HG02852 (cell line): ENCODE measurements at regions not wholly inside any gene's neighbourhood (a gene's known extent, or its start where the extent isn't known, plus 50 kb on each side); places are given as distances from the start of the nearest gene placed in this dataset.
"Not testable (repeated sequence)": the region's sequence is repeated elsewhere in the genome, so short reads cannot be mapped to it uniquely, and the experiment has no call there.

Source experiments
- ATAC-seq: cut with Tn5 transposase; IDR thresholded peaks from one replicate; pipeline ENCODE4 v1.9.1; 2021; ENCODE audit warnings: mild to moderate bottlenecking, moderate library complexity; ENCODE audit not compliant: unreplicated experiment

DNA sequence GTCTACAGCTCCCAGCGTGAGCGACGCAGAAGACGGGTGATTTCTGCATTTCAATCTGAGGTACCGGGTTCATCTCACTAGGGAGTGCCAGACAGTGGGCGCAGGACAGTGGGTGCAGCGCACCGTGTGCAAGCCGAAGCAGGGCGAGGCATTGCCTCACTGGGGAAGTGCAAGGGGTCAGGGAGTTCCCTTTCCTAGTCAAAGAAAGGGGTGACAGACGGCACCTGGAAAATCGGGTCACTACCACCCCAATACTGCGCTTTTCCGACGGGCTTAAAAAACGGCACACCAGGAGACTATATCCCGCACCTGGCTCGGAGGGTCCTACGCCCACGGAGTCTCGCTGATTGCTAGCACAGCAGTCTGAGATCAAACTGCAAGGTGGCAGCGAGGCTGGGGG, 95.6 kb downstream of the GPX5 start:
- not testable (repeated sequence) for ATAC-seq

GRCh38 chr6:28623242-28623641, 97.6 kb downstream of the GPX5 start:
- ATAC-seq: not testable (repeated sequence)

- not testable (repeated sequence) for ATAC-seq
Measured at GRCh38 chr6:28626386-28626785, 100.7 kb downstream of the GPX5 start.

- no peak for ATAC-seq
Measured at GRCh38 chr6:28632326-28632851, 106.7 kb downstream of the GPX5 start.

- no peak for ATAC-seq
Measured at GRCh38 chr6:28633445-28634215, 107.9 kb downstream of the GPX5 start.

- no peak for ATAC-seq
Measured at GRCh38 chr6:28634411-28634760, 108.7 kb downstream of the GPX5 start.

DNA sequence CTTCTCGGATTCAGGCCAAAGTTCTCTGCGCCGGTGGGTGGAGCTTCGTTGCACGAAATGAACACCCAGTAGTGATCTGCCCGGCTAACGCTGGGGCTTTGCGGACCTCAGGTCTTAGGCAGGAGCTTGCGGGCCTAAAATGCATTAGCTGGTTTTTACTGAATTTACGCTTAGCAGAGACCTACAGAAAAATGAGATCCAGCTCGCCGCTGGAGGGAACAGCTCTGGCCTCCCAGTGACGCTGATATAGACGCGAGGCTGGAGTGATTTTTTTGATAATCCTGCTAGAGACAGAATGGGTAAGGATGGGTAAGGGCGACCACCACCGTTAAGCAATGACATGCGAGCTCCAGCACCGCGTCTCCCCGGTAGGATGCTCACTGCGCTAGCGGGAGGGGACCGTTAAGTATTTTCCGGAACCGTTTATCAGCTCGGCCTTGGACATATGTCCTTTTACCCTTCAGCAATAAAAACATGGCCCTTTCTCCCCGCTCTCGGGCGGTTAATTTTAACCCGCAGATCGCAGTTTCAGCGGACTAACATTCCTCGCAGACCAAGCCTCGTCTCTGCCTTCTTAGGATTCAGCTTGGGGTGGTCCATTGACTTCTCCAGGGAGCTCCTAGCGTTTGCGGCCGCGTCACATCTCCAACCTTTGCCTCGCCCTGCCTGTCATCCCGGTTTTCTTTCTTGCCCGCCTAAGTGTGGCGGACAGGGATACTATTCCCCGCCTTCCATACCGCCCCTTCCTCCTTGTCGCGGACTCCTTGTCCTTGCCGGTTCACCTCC, 109.3 kb downstream of the GPX5 start:
- no peak for ATAC-seq

DNA sequence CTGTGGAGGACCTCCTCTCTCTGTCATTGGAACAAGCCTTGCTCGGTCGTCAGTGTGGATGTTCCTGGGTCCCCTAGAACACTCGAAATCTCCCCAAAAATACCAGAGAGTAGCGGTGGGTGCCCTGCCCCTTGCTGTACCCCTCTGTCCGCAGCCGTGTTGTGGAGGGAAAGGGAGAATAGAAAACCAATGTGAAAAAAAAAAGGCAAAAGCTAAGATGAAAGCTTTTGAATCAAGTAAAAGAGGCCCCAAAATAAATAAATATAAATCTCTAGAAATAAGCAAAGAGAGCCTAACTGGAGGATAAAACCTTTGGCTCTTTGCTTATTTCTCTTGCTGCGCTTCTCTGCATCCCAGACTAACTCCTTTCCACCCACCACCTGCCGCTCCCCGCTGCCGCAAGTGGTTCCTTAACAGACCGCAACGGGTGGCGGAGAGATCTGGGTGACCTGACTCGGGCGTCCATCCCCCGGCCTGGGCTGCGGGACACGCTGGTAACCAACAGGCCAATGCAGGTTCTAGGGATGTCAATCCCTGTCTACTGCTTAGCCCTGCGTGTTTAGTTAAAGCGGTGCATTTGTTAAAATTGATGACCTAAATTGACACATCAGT, 110.0 kb downstream of the GPX5 start:
- no peak for ATAC-seq

GRCh38 chr6:28638787-28639430, 113.2 kb downstream of the GPX5 start:
- ATAC-seq: no peak

GRCh38 chr6:28639445-28640290, 114.0 kb downstream of the GPX5 start:
- ATAC-seq: not testable (repeated sequence)

DNA sequence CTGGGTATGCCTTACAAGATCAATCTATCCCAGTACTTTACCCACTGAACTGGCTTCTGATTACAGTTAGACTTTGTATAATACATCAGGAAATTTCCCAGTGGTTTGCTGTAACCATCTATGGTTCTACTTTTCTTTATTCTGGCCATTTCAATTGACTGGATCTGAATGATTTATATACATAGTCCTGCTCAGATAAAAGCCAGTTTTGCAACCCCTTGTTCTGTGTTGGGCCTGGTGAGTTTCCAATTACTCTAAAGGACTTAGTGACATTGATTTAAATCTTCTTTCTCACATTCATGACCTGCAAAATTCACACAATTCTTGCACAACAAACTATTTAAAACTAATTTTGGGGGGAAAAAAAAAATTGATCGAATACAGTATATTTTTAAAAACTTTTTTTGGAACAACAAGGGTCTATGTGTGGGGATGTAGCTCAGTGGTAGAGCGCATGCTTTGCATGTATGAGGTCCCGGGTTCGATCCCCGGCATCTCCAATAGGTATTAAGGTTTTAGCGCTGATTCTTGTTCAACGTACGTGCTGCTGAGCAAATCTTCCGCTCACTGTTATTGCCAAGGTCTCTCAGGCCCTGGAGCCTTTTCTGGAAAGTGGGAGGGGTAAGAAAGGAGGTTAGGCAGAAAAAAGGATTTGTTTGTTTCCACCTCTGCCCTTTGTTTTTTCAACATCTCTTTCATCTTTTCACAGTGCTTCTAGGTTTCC, 117.5 kb downstream of the GPX5 start:
- no peak for ATAC-seq

GRCh38 chr6:28646650-28647049, 121.0 kb downstream of the GPX5 start:
- no peak for ATAC-seq

DNA sequence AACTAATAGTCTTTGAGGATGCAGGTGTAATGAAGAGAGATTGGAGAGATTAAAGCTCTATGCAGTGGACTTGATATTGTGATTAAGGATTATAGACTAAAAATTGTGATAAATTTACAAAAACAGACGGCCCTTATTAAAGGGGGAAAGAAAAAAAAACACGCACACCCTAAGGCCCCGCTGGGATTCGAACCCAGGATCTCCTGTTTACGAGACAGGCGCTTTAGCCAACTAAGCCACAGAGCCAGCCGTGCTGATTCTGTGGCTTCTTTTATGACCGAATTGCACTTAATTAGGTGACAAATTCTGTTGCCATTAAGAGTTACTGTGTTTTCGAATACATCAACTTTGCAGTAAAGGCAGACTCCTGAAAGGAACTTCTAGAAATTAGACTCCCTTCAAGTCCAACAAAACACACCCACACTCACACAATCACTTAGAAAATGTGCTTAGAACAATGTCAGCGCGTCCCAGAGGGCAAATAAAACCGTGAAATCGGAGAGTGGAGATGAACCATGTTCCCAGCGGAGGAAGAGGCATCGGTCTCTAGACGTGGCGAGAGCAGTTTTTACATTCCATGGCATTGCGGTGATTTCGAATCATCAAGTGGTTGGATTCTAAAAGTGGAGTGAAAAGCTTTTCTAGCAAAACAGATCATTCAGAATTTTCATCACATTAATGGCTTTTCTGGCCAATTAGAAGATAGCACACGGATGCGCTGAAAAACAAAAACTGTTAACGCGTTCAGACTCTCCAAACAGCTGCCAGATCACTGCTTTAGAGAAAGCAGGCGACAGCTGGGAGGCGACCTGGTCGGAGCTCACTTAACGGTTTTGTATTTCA, 122.6 kb downstream of the GPX5 start:
- ATAC-seq: no peak

DNA sequence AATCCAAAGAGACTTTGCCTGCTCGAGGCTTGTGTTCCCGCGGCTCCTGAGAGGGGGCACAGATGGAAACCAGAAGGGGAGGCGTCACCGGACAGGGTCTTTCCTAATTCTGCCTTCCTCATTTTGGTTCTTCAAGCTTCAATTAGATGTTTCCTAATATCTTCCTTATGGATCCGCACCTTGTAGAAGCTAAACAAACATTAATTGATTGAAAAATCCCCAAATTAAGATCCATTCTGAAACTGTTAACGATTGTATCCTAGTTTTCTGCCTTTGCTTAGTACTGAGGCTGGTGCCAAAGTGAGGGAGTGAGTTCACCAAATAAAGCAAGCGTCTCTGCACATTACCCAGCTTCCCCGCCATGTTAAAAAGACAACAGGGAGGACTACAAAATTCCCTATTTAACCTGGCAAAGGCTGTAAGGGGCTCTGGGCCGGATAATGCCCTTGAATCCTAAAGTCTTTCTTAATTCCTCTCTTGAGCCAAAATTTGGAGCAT, 123.2 kb downstream of the GPX5 start:
- ATAC-seq: no peak

- ATAC-seq: no peak
Measured at GRCh38 chr6:28651161-28651560, 125.5 kb downstream of the GPX5 start.

- ATAC-seq: no peak
Measured at GRCh38 chr6:28653876-28654275, 128.2 kb downstream of the GPX5 start.

DNA sequence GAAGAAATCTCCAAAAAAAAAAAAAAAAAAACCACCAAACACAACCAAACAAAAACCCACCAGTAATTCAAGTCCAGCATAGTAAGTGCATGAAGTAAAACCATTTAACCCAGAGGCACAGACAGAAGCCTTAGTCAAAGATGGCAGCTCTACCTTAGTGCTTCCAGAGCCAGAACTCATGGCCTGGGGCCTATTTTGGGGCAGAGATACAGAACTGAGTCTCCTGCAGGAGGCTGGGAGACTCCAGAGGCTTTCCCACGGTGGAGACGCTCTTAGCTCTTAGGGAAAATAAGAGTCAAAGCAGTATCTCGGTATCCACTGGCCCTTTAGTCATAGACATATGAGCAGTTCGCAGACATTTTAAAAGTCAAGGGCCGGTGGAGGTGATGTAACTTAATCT, 129.5 kb downstream of the GPX5 start:
- ATAC-seq: no peak

DNA sequence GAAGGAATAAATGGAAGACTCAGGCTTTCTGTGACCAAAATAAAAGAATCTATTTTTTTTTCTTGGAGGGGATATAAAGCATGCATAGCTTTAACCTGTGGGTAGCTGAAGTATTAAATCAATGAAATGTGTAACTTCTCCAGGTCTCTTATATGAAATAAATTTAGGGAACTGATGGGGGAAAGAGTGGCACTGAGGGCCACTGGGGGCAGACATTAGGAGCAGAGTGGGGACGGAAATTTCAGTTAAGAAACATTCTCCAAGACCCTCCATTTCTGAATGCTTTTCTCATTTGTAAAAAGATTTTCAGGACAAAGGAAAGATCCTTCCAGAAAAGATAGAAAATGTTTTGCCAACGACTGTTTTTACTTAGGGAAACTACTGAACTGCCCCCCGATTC, 131.0 kb downstream of the GPX5 start:
- no peak for ATAC-seq

GRCh38 chr6:28657381-28657768, 131.7 kb downstream of the GPX5 start:
- ATAC-seq: no peak
